GM19324 (cell line): ENCODE measurements at regions not wholly inside any gene's neighbourhood (a gene's known extent, or its start where the extent isn't known, plus 50 kb on each side); places are given as distances from the start of the nearest gene placed in this dataset.

Source experiments
- ATAC-seq: cut with Tn5 transposase; IDR thresholded peaks from one replicate; pipeline ENCODE4 v1.9.1; 2021; ENCODE audit warnings: mild to moderate bottlenecking, moderate library complexity; ENCODE audit not compliant: unreplicated experiment, low FRiP score

DNA sequence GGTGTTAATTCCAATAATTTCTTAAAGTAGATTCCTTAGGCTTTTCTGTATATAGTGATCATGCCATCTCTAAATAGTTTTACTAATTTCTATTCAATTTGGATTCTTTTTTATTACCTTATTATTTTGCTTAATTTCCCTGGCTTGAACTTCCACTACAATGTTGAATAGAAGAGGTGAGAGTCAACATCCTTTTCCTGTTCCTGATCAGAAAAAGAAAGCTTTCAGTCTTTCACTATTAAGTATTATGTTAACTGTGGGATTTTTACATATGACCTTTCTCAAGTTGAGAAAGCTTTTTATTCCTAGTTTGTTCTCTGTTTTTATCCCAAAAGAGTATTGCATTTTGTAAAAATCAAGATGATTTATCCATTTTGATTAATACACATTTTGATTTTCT lies 574.5 kb upstream of the TLE4 start:
- ATAC-seq: no peak

DNA sequence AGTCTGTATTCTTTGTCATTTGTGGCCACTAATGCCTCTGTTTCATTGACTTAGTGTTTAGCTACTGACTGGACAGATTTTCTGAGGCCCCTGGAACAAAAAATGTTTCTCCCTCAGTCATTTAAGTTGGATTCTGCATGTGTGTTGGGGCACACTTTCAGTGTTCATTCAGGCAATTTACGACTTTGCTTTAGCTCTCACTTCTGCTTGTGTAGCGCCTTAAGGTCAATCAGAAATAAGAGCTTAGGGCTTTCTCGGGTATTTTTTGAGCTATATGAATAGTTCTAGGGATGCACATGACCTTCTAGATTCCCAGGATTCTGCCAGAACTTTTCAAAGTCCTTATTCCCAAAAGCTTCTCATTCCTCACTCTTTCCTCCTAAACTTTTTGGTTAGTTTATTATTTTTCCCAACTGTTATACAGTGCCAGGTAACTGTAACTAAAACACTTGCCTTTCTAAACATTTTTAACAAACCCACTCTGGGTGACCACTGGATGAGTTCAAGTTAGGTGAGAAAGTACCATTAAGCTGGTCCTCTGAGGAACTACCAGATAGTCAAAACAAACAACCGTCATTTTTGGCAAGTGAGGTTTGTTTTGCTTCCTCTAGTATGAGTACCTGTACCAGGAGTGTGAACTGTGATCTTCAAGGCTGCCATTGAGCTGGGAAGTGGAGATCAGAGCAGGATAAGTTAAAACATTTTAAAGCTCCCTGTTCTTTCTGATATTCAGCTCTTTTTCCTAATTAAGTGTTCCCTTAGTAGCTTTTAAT lies 571.3 kb upstream of the TLE4 start:
- no peak for ATAC-seq

DNA sequence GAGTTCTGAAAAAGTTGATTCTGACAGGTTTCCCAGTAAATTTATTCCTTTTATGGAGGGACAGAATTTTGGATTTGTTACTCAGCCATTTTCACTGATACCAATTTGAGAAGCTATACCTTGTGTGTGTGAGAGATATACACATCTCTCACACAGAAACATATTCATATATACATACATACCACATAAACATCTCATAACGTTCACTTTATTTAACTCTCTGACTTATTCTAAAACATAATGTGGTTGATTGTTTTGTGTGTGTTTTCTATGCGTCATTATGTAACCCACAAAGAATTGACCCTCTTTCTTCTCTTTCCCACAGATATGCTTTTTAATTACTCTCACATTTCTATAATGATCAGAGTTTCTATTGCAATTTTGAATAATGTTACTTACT lies 570.8 kb upstream of the TLE4 start:
- no peak for ATAC-seq

DNA sequence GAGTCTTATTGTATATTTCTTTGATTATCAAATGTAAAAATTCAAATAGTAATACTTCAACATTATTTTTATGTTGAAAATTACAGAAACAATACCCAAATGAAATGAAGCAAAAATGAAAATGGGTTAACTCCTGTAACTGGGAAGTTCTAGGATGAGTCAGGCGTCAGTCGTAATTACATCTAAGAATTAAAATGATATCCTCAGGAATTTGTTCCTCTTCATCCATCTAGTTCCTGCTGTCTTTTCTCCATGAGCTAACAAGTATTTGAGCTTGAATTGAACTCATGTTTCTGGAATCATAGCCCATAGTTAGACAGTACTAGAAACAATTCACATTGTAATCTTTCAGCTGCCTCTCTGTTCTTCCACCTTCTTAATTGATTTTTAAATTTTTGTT lies 568.3 kb upstream of the TLE4 start:
- ATAC-seq: no peak

DNA sequence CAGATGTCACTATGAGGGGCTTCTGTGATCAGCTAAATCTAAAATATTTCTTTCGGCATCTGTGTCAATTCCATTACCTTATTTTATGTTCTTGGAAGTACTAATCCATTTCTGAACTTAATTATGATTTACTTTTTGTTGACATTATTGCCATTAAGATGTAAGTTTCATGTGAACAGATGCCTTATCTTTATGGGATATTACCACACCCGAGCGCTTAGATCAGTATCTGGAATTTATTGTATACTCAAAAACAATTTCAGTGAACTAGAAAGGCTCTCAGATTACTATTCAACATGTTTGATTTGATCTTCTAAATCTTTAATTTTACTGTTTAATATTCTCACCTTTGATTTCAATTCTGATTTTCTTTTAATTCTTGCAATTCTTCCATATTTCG lies 567.7 kb upstream of the TLE4 start:
- ATAC-seq: no peak

DNA sequence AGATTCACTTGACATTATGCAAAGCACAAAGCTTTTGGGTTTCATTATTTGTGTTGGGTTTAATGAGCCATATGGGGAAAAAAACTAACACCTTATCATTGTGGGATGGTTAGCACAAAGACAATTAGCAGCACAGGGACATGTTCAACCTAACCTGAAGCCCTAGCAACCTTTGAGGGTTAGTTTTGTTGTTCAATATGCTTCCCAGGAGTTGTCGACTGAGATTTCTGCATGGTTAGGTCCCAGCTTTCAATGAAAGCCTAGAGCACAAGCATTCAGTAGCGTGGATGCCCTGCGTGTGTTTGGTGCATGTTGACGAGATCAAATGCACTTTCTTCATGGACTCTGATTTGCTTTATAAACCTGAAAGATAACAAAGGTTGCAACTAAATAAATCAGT lies 565.2 kb upstream of the TLE4 start:
- ATAC-seq: no peak

DNA sequence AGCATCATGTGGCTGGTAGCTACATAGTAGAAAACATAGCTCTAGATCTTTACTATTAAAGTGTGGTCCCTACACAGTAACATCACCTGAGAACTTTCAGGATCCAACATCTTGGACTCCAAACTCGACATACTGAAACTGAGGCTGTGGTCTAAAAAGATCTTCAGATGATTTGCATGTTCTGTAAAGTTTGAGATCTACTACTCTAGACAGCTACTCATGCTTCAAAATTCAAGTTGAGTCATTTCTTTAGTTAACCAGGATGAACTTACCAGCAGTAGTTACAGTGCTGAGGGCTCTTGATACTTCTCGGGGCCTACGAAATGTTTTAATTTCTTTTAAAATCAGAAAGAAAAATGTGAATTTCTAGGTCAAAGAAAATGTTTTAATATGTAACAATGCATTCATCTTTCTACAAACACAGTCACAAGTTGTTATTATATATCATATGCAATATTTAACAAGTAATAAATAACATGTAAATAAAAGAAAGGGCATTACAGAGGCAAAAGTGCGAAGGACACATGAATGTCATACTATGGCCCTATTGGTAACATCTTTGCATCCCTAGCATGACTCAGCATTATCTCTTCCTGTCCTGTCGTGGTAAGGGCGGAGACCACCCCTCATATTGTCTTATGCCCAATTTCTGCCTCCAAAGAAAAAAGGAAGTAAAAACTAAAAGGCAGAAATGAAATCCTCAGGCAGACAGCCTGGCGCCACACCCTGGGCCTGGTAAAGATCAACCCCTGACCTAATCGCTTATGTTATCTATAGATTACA lies 563.9 kb upstream of the TLE4 start:
- ATAC-seq: peak; percentile 82

DNA sequence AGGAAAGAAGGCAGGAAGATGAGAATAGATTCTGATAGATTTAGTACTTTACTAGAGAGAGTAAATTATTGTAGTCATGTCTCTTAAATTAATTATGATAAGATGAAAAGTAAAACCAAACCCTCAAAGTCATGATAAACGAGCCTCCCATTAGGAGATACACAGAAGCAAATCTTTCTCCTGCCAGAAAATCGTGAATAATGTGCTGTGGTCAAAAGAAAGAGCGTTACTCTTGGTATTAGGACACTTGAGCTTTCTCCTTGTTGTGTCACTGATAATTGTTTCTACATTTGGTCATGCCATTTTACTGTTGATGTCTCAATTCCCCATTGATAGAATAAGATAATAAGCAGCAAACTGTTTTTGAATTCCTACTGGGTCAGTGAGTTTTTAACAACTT lies 562.8 kb upstream of the TLE4 start:
- no peak for ATAC-seq

DNA sequence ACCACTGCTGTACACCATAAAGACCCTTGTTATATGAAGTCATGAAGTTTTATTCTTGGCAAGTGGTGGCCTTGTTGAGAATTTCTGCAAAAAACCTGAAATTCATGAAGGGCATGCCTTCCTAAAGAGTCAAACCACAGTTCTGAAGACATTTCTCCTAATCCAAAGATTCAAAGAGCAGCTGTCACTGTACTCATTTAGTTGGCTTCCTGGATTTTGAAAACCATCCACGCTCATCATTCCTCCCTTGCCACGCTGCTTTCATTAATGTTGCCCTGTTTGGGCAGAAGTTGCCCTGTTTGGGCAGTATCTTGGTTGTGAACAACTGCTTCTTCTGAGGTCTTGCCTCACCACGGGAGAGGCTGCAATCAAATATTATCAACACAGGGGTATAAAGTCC lies 560.3 kb upstream of the TLE4 start:
- no peak for ATAC-seq

DNA sequence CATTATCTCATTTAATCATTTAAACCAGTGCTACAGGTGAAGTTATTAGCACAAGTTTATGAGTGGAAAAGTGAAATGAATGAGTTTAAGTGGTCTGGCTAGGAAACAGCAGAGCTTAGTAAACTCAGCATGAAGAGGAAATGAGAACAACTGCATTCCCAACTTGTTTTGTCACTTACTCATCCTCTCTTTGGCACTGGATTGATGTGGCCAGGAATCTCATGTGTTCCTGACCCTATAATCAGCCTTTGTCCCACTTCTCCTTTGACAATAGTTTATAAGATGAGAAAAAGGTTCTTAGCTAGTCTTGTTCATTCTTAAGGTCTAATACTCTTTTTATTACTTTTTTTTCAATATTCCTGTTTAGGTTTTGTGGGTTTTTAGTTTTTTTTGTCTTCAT lies 559.2 kb upstream of the TLE4 start:
- no peak for ATAC-seq

DNA sequence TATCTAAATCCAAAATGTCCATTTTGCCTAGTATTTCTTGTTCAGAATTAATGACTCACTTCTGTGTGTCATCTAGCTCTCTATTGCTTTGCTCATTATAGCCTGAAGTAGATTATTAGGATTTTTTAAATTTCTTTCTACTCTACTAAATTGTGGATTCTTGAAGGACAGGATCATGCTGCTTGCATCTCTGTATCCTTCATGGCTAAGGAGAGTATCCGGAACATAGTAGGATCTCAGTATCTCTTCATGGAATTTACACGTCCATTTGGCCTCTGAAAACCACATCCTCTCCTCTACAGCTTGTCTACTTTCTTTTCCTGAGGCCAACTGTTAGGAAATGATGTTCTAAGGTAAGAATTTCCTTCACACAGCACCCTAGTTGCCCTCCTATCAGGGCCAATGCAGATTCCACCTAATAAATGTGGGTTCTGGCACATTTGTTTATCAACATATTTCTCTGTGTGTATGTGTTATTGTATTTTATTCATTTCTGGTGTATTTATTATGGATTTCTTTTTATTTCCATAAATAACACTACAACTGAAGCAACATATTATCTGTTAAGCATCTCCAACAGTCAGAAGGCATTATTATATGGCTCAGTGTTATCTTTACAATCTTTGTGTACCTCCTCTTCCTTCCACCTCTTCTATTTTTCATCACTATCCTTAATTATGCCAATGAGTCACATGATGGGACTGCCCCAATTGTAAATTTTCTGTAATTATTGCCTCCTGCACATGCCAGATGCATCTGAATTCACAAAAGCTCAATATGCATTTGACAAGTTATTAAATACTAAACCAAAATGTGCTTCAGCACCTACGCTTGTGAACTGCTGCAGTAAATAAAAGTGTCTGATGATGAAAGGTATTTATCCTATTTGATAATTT lies 557.8 kb upstream of the TLE4 start:
- no peak for ATAC-seq

DNA sequence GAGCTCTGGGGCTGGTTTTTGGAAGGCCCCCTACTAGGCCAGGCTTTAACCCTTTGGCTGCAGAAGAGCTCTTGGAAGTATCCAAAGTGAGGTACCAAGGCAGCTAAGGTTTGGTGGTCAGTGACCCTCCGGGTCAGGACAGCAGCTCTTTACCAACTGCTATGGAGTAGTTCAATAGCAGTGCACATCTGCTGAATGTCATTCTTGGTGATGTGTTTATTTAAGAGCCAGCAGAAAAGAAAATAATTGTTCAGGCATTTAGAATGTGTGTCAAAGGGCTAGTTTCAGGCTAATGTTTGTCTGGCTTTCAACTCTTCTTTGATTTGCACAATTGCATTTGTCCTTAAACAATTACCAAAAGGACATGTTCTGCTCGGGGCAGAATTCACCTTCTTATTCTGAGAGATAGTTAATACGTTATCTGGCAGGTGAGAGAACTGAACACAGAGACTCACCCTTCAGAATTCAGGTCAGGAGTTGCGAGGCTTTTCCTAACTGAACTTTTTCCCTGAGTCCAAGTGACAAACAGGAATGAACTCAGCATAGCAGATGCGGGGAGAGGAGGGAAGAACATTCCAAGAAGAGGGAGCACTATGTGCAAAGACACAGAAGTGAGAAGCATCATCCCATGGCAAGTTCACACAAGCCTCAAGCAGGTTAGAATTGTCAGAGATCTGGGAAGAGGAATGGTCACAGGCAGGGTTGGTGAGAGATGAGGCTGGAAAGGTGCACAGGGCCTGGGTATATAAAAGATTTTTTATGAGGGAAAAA lies 556.7 kb upstream of the TLE4 start:
- ATAC-seq: no peak

DNA sequence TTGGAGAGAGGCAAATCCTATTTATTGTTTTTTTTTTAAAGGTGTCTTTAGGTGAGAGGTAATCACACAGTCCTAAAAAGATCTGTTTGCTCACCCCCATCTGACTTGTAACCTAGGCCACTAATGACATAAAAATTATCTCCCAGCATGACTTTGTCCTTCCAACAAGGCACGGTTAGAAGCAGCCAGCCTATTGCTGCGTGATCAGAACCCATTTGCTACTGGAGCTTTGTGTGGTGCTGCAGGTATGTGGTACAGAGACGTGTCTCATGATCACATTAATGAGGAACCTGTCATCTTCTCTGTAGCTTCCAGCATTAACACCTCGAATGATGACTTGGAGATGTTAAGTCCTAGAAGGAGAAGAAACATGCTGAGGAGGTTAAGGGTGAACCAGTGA lies 555.8 kb upstream of the TLE4 start:
- no peak for ATAC-seq

DNA sequence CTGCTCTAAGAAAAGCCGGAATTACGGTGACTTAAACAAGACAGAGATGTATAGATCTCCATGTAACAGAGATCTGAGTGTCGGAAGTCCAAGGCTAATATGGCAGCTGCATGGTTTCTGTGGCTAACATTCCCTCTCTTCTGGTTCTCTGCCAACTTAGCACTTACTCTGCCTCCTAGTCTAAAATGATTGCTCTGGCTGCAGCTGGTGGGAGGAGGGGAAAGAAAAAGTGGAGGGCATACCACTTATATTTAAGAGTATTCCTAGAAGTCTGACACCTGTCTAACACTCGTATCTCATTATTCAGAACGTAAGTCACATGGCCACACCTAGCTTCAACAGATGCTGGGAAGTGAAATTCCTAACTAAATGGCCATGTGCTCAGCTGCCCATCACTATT lies 551.5 kb upstream of the TLE4 start:
- ATAC-seq: no peak

DNA sequence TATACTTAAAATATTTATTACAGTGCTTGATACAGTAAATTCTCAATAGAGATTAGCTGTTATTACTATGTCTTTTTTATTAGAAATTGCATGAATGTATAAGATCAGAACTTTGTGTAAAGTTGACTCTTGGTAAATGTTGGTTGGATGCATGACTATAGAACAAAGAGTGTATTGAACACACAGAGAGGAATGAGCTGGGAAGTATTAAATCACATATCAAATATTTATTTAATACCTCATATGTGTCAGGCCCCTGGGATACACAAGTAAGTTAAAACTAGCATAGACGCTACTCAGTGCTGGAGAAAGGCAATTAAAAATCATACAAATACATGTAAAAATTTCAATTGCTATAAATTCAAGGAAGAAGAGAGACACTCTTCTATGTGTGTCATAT lies 550.7 kb upstream of the TLE4 start:
- no peak for ATAC-seq

DNA sequence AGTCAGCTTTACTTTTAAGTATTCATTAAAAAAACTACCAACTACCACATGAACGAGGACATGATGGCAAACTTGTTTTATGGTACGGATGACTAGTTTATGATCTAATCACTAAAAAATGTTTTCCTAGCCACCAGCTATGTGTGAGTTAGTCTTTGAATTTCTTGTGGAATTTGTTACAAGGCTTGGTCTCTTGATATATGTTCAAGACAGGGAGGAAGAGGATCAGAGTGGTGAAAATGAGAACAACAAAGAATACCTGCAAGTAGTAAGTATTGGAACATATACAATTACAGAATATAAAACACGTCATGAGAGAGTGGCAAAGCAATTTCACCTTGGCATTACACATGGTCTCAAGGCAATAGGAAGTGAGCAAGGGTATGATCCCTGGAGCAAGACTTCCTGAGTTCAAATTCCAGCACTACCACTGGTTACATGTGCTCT lies 548.6 kb upstream of the TLE4 start:
- no peak for ATAC-seq

DNA sequence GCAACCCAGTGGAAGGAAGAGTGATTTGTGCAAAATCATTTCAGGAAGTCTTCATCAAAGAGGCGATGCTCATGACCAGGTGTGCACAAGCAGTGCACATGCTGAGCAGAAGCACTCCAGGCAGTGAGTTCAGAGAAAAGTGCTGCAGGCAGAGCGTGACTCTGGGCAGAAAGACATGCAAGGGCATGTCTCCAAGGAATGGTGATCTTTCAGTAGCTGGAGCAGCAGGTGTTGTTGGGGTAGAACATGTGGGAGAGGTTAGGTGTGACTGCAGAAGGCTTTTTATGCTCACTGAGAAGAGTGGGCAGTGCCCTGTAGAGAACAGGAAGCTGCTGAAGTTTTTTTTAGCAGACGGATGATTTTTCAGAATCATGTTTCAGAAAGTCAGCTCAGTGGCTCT lies 545.4 kb upstream of the TLE4 start:
- ATAC-seq: peak; percentile 82

DNA sequence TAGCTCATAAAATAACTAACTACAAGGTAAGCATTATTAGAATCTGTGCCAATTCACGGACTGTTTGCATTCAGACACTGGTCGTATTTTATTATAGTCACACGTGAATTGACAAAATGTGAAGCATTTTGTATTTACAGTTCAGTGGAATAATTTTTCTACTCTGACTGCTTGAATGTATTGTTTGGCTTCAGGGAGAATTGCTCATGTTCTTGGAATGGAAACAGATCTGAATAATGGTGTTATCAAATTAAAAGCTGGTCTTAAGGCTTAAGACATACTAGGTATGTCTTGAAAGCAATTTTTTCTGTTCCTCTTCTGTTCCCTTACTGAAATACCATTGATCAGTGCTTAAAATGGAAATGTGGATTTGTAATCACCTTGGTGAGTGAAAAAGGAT lies 543.7 kb upstream of the TLE4 start:
- no peak for ATAC-seq

DNA sequence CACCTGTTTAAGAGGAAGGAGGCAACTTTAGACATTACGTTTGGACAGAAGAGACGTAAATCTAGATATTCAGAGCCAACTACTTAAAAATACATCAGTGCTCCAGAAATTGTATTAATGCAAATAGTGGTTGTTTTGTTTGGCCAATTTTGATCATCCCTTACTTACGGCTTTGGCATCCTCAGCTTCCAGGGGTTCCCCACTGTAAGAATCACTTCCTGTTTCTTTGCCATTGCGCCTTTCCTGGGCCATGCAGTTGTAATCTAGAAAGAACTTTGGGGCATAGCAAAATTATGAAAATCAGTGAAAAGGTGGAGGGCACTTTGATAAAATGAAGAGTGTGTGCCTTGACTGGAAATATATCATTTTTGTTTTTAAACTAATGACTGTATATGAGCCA lies 537.2 kb upstream of the TLE4 start:
- ATAC-seq: no peak

DNA sequence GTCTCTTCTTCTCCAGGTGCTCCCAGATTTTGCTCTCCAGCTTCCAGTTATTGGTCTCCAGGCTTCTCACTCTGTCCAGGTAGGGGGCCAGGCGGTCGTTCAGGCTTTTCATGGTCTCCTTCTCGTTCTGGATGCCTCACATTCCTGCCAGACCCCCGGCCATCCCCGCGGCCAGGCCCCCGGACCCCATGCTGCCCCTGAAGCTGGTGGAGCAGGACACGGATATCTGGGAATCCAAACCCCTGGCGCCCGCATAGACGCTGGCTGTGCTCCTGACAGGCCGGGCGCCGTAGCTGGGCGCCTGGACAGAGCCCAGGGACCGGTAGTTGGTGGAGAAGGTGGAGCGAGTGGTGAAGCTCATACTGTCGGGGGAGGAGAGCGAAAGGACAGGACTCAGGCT lies 534.4 kb upstream of the TLE4 start:
- ATAC-seq: no peak
